ENCODE measurements at regions not wholly inside any gene's neighbourhood (a gene's known extent, or its start where the extent isn't known, plus 50 kb on each side); places are given as distances from the start of the nearest gene placed in this dataset.
"Not testable (repeated sequence)": the region's sequence is repeated elsewhere in the genome, so short reads cannot be mapped to it uniquely, and the experiment has no call there.

- H3K27ac Mint-ChIP-seq; H3K4me3 ChIP-seq (ENCODE audit: low read length); H3K9me3 Mint-ChIP-seq; intact Hi-C loops (cut with micrococcal nuclease); H3K4me1 Mint-ChIP-seq; H3K4me1 ChIP-seq (ENCODE audit: control insufficient read depth, insufficient read depth, low read length); H3K9me3 ChIP-seq (ENCODE audit: control insufficient read depth, insufficient read depth, low read length); H3K36me3 ChIP-seq (ENCODE audit: control insufficient read depth, insufficient read depth, low read length); H3K27me3 Mint-ChIP-seq (ENCODE audit: low read depth in 2 of 2); H3K27ac ChIP-seq (ENCODE audit: low read length); ATAC-seq; H3K4me3 Mint-ChIP-seq; H3K36me3 Mint-ChIP-seq; DNase-seq; H3K27me3 ChIP-seq (ENCODE audit: control insufficient read depth, insufficient read depth, low read length): not testable (repeated sequence)
- WGBS (ENCODE audit: insufficient coverage): no CpG with 5 or more reads among the region's 3 CpGs
Observed at GRCh38 chr14:19330678-19331077, 103.5 kb downstream of the POTEG start.

DNA sequence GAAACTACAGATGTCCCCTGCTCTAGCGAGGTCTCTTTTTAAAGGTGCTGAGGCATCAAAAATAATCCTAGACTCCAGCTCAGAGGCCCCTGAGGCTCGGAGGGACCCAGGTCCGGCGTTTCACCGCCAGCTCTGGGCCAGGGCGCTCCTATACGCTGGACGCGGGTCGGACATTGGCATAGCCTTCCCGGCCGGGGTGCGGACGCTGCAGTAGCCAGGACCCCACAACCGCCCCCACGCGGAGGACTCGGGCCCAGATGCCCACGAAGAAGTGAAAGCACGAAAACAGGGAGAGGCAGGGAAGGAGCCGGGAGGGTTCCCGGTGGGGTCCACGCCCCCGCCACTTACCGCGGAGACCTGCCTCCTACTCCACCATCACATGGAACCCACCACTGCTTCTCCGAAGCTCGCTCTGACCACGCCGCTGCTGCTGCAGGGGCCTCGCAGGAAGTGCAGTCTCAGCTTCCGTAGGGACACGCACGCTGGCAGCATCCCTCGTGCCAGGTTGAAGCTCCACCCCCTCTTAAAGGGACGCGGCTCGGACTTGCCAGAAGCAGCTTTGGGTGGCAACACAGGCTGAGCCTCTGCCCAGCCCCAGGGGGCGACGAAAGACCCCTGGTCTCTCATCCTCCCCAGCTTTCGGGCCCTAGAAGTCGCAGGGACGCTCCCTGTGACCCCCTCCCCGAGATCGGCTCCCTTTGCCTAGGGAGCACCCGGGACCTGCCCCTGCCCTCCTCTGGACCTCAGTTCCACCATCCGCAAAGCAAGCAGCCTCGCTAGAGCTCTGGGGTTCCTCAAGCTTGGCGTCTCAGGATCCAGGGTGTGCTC is 96.7 kb downstream of the POTEG start:
- H3K4me3 Mint-ChIP-seq; H3K27me3 Mint-ChIP-seq (ENCODE audit: low read depth in 2 of 2); H3K9me3 Mint-ChIP-seq; H3K9me3 ChIP-seq (ENCODE audit: control insufficient read depth, insufficient read depth, low read length); H3K36me3 Mint-ChIP-seq; DNase-seq; H3K36me3 ChIP-seq (ENCODE audit: control insufficient read depth, insufficient read depth, low read length); H3K27ac ChIP-seq (ENCODE audit: low read length); H3K27ac Mint-ChIP-seq; H3K27me3 ChIP-seq (ENCODE audit: control insufficient read depth, insufficient read depth, low read length); H3K4me1 Mint-ChIP-seq; intact Hi-C loops (cut with micrococcal nuclease); H3K4me1 ChIP-seq (ENCODE audit: control insufficient read depth, insufficient read depth, low read length); H3K4me3 ChIP-seq (ENCODE audit: low read length): not testable (repeated sequence)
- peak in 2 of 3 donors; percentile 38 to 46 for ATAC-seq
- no CpG with 5 or more reads among the region's 49 CpGs for WGBS (ENCODE audit: insufficient coverage)

- H3K4me3 Mint-ChIP-seq; H3K27me3 ChIP-seq (ENCODE audit: control insufficient read depth, insufficient read depth, low read length); intact Hi-C loops (cut with micrococcal nuclease); H3K9me3 ChIP-seq (ENCODE audit: control insufficient read depth, insufficient read depth, low read length); H3K27ac Mint-ChIP-seq; H3K27ac ChIP-seq (ENCODE audit: low read length); H3K36me3 Mint-ChIP-seq; ATAC-seq; H3K4me1 ChIP-seq (ENCODE audit: control insufficient read depth, insufficient read depth, low read length); H3K27me3 Mint-ChIP-seq (ENCODE audit: low read depth in 2 of 2); H3K36me3 ChIP-seq (ENCODE audit: control insufficient read depth, insufficient read depth, low read length); H3K4me1 Mint-ChIP-seq; DNase-seq; H3K9me3 Mint-ChIP-seq; H3K4me3 ChIP-seq (ENCODE audit: low read length): not testable (repeated sequence)
- WGBS (ENCODE audit: insufficient coverage): no CpG with 5 or more reads among the region's 11 CpGs
Observed at GRCh38 chr14:19338060-19338372, 96.1 kb downstream of the POTEG start.

DNA sequence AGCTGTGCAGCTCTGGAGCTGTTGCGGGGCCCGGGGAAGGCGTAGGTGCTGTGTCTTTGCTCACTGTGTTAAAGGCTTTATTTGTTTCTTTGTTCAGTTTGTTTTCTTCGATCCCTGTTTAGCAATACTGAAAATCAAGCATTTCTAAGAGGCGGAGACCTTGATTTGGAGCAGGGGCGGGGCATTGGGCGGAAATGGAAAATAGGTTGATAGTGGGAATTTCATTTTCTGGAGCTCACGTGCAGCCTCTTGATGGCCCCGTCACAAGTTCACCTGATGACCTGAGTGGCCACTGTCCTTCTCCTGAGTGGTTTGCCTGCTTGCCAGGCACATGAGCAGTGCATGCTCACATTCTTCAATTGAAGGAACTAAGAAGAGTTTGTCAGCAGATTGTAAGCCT is 93.2 kb downstream of the POTEG start:
- DNase-seq; H3K27me3 ChIP-seq (ENCODE audit: control insufficient read depth, insufficient read depth, low read length); H3K27me3 Mint-ChIP-seq (ENCODE audit: low read depth in 2 of 2); H3K4me1 ChIP-seq (ENCODE audit: control insufficient read depth, insufficient read depth, low read length); H3K4me1 Mint-ChIP-seq; H3K9me3 ChIP-seq (ENCODE audit: control insufficient read depth, insufficient read depth, low read length); H3K4me3 Mint-ChIP-seq; H3K27ac ChIP-seq (ENCODE audit: low read length); H3K27ac Mint-ChIP-seq; H3K36me3 Mint-ChIP-seq; H3K36me3 ChIP-seq (ENCODE audit: control insufficient read depth, insufficient read depth, low read length); intact Hi-C loops (cut with micrococcal nuclease); ATAC-seq; H3K4me3 ChIP-seq (ENCODE audit: low read length); H3K9me3 Mint-ChIP-seq: not testable (repeated sequence)
- WGBS (ENCODE audit: insufficient coverage): 83% methylated on average over 5 of the region's 9 CpGs

GRCh38 chr14:19341627-19342026 is 92.5 kb downstream of the POTEG start:
- H3K4me3 Mint-ChIP-seq; H3K36me3 ChIP-seq (ENCODE audit: control insufficient read depth, insufficient read depth, low read length); intact Hi-C loops (cut with micrococcal nuclease); DNase-seq; H3K4me1 ChIP-seq (ENCODE audit: control insufficient read depth, insufficient read depth, low read length); ATAC-seq; H3K36me3 Mint-ChIP-seq; H3K27me3 ChIP-seq (ENCODE audit: control insufficient read depth, insufficient read depth, low read length); H3K27ac Mint-ChIP-seq; H3K4me1 Mint-ChIP-seq; H3K9me3 ChIP-seq (ENCODE audit: control insufficient read depth, insufficient read depth, low read length); H3K27ac ChIP-seq (ENCODE audit: low read length); H3K9me3 Mint-ChIP-seq; H3K27me3 Mint-ChIP-seq (ENCODE audit: low read depth in 2 of 2); H3K4me3 ChIP-seq (ENCODE audit: low read length): not testable (repeated sequence)
- 86% methylated on average over 4 of the region's 6 CpGs for WGBS (ENCODE audit: insufficient coverage)

- H3K4me3 ChIP-seq (ENCODE audit: low read length); H3K27ac ChIP-seq (ENCODE audit: low read length); H3K27me3 ChIP-seq (ENCODE audit: control insufficient read depth, insufficient read depth, low read length); ATAC-seq; H3K36me3 Mint-ChIP-seq; H3K4me1 ChIP-seq (ENCODE audit: control insufficient read depth, insufficient read depth, low read length); H3K4me1 Mint-ChIP-seq; intact Hi-C loops (cut with micrococcal nuclease); H3K9me3 Mint-ChIP-seq; H3K27me3 Mint-ChIP-seq (ENCODE audit: low read depth in 2 of 2); DNase-seq; H3K36me3 ChIP-seq (ENCODE audit: control insufficient read depth, insufficient read depth, low read length); H3K4me3 Mint-ChIP-seq; H3K9me3 ChIP-seq (ENCODE audit: control insufficient read depth, insufficient read depth, low read length); H3K27ac Mint-ChIP-seq: not testable (repeated sequence)
- WGBS (ENCODE audit: insufficient coverage): 40% methylated on average over 2 of the region's 4 CpGs
Observed at GRCh38 chr14:19344261-19344660, 89.9 kb downstream of the POTEG start.

GRCh38 chr14:19344689-19345088 is 89.5 kb downstream of the POTEG start:
- H3K27me3 Mint-ChIP-seq (ENCODE audit: low read depth in 2 of 2); intact Hi-C loops (cut with micrococcal nuclease); H3K27me3 ChIP-seq (ENCODE audit: control insufficient read depth, insufficient read depth, low read length); H3K4me3 ChIP-seq (ENCODE audit: low read length); H3K27ac ChIP-seq (ENCODE audit: low read length); H3K4me1 Mint-ChIP-seq; H3K27ac Mint-ChIP-seq; DNase-seq; H3K36me3 ChIP-seq (ENCODE audit: control insufficient read depth, insufficient read depth, low read length); H3K9me3 Mint-ChIP-seq; ATAC-seq; H3K4me3 Mint-ChIP-seq; H3K36me3 Mint-ChIP-seq; H3K4me1 ChIP-seq (ENCODE audit: control insufficient read depth, insufficient read depth, low read length); H3K9me3 ChIP-seq (ENCODE audit: control insufficient read depth, insufficient read depth, low read length): not testable (repeated sequence)
- WGBS (ENCODE audit: insufficient coverage): 62% methylated on average over 1 of the region's 20 CpGs

- H3K9me3 Mint-ChIP-seq; H3K4me1 Mint-ChIP-seq; H3K27ac Mint-ChIP-seq; ATAC-seq; H3K4me1 ChIP-seq (ENCODE audit: control insufficient read depth, insufficient read depth, low read length); DNase-seq; intact Hi-C loops (cut with micrococcal nuclease); H3K27me3 ChIP-seq (ENCODE audit: control insufficient read depth, insufficient read depth, low read length); H3K9me3 ChIP-seq (ENCODE audit: control insufficient read depth, insufficient read depth, low read length); H3K36me3 Mint-ChIP-seq; H3K4me3 ChIP-seq (ENCODE audit: low read length); H3K27ac ChIP-seq (ENCODE audit: low read length); H3K4me3 Mint-ChIP-seq; H3K36me3 ChIP-seq (ENCODE audit: control insufficient read depth, insufficient read depth, low read length); H3K27me3 Mint-ChIP-seq (ENCODE audit: low read depth in 2 of 2): not testable (repeated sequence)
- 77% methylated on average over 4 of the region's 26 CpGs for WGBS (ENCODE audit: insufficient coverage)
Observed at GRCh38 chr14:19345298-19345911, 88.7 kb downstream of the POTEG start.

Measured in natural killer cell (primary cell).